Stimulated activated effector memory CD8-positive, alpha-beta T cell treated with anti-CD3 and anti-CD28 coated beads, Interleukin-12 subunit alpha, Interleukin-12 subunit beta, amount 100 ng/mL, for 72 hours (primary cell): ENCODE measurements at regions not wholly inside any gene's neighbourhood (a gene's known extent, or its start where the extent isn't known, plus 50 kb on each side); places are given as distances from the start of the nearest gene placed in this dataset.
"Not testable (repeated sequence)": the region's sequence is repeated elsewhere in the genome, so short reads cannot be mapped to it uniquely, and the experiment has no call there.

ENCODE experiments used
- ATAC-seq: fragments of 150-1000 bp; cut with Tn5 transposase; 2 replicates; pipeline ENCODE4 v1.10.0; 2021
- DNase-seq, 2 donors: peaks; one replicate each; pipeline ENCODE4 v3.0.0; 2021 to 2022; ENCODE audit warnings: low spot score in 2 of 2
- H3K27ac Mint-ChIP-seq: one replicate; pipeline ENCODE4 v1.8.0; 2022; ENCODE audit warnings: mild to moderate bottlenecking, mixed read lengths
- H3K36me3 Mint-ChIP-seq: one replicate; pipeline ENCODE4 v1.8.0; 2022; ENCODE audit warnings: mild to moderate bottlenecking, mixed read lengths
- H3K4me1 Mint-ChIP-seq: one replicate; pipeline ENCODE4 v1.8.0; 2022; ENCODE audit warnings: mixed read lengths
- H3K4me3 Mint-ChIP-seq: one replicate; pipeline ENCODE4 v1.8.0; 2022; ENCODE audit warnings: mild to moderate bottlenecking, mixed read lengths
- H3K9me3 Mint-ChIP-seq: one replicate; pipeline ENCODE4 v1.8.0; 2022; ENCODE audit warnings: mixed read lengths

- no peak for DNase-seq
- no peak overlapping the region for H3K27ac Mint-ChIP-seq
- H3K4me3 Mint-ChIP-seq = no peak overlapping the region
- no peaks in the 10 kb centered on the region for H3K4me1 Mint-ChIP-seq
- no peaks in the 10 kb centered on the region for H3K36me3 Mint-ChIP-seq
- no peak for ATAC-seq
- H3K9me3 Mint-ChIP-seq = no peaks in the 10 kb centered on the region
Observed at GRCh38 chr2:237199082-237199481, 113.4 kb downstream of the COPS8 start.

- no peaks in the 10 kb centered on the region for H3K36me3 Mint-ChIP-seq
- ATAC-seq = no peak
Observed at GRCh38 chr2:237199577-237199976, 113.9 kb downstream of the COPS8 start.

GRCh38 chr2:237200462-237200861 is 114.8 kb downstream of the COPS8 start:
- Mint-ChIP-seq H3K27ac (no peak overlapping the region), H3K36me3 (no peaks in the 10 kb centered on the region), H3K9me3 (no peaks in the 10 kb centered on the region), H3K4me1 (no peaks in the 10 kb centered on the region), H3K4me3 (no peak overlapping the region)
- DNase-seq = peak in 1 of 2 donors; percentile 33
- no peak for ATAC-seq

More at GRCh38 chr2:237199577-237199976, 113.9 kb downstream of the COPS8 start:
- Mint-ChIP-seq H3K9me3 (no peaks in the 10 kb centered on the region), H3K4me1 (no peaks in the 10 kb centered on the region), H3K4me3 (no peak overlapping the region), H3K27ac (no peak overlapping the region)
- peak in 1 of 2 donors; percentile 23 for DNase-seq

GRCh38 chr2:237201461-237202287 is 116.0 kb downstream of the COPS8 start:
- no peaks in the 10 kb centered on the region for H3K4me1 Mint-ChIP-seq
- no peaks in the 10 kb centered on the region for H3K9me3 Mint-ChIP-seq
- H3K27ac Mint-ChIP-seq = no peak overlapping the region
- no peak overlapping the region for H3K4me3 Mint-ChIP-seq
- ATAC-seq (peak; percentile 77), DNase-seq (peak in 1 of 2 donors; percentile 51)
- no peaks in the 10 kb centered on the region for H3K36me3 Mint-ChIP-seq

- no peaks in the 10 kb centered on the region for H3K9me3 Mint-ChIP-seq
- DNase-seq (peak in 1 of 2 donors; percentile 35), ATAC-seq (no peak)
- H3K36me3 Mint-ChIP-seq = no peaks in the 10 kb centered on the region
- no peak overlapping the region for H3K4me3 Mint-ChIP-seq
- no peak overlapping the region for H3K27ac Mint-ChIP-seq
- no peaks in the 10 kb centered on the region for H3K4me1 Mint-ChIP-seq
Observed at GRCh38 chr2:237202288-237203030, 116.8 kb downstream of the COPS8 start.

GRCh38 chr2:237205043-237205541 is 119.4 kb downstream of the COPS8 start:
- ATAC-seq = no peak
- H3K27ac Mint-ChIP-seq = no peak overlapping the region
- no peaks in the 10 kb centered on the region for H3K4me1 Mint-ChIP-seq
- H3K9me3 Mint-ChIP-seq = no peaks in the 10 kb centered on the region
- DNase-seq = peak in 1 of 2 donors; percentile 32
- H3K4me3 Mint-ChIP-seq = no peak overlapping the region
- no peaks in the 10 kb centered on the region for H3K36me3 Mint-ChIP-seq

- DNase-seq (peak in 1 of 2 donors; percentile 22), ATAC-seq (no peak)
- H3K4me1 Mint-ChIP-seq = no peaks in the 10 kb centered on the region
- no peak overlapping the region for H3K4me3 Mint-ChIP-seq
- no peaks in the 10 kb centered on the region for H3K9me3 Mint-ChIP-seq
- no peaks in the 10 kb centered on the region for H3K36me3 Mint-ChIP-seq
- no peak overlapping the region for H3K27ac Mint-ChIP-seq
Observed at GRCh38 chr2:237205561-237205971, 119.9 kb downstream of the COPS8 start.

- Mint-ChIP-seq H3K36me3 (no peaks in the 10 kb centered on the region), H3K9me3 (no peaks in the 10 kb centered on the region), H3K4me1 (no peaks in the 10 kb centered on the region)
Observed at GRCh38 chr2:237207646-237208045, 122.0 kb downstream of the COPS8 start.

GRCh38 chr2:237208373-237209260 is 122.9 kb downstream of the COPS8 start:
- Mint-ChIP-seq H3K27ac (no peak overlapping the region), H3K9me3 (no peaks in the 10 kb centered on the region), H3K4me1 (no peaks in the 10 kb centered on the region), H3K36me3 (no peaks in the 10 kb centered on the region), H3K4me3 (no peak overlapping the region)
- DNase-seq (peak in 1 of 2 donors; percentile 20), ATAC-seq (no peak)

More at GRCh38 chr2:237207646-237208045, 122.0 kb downstream of the COPS8 start:
- ATAC-seq = no peak
- Mint-ChIP-seq H3K4me3 (no peak overlapping the region), H3K27ac (no peak overlapping the region)
- DNase-seq = peak in 1 of 2 donors; percentile 4

- no peak for ATAC-seq
- H3K9me3 Mint-ChIP-seq = no peaks in the 10 kb centered on the region
- H3K4me1 Mint-ChIP-seq = no peaks in the 10 kb centered on the region
- no peak for DNase-seq
- no peak overlapping the region for H3K27ac Mint-ChIP-seq
- no peaks in the 10 kb centered on the region for H3K36me3 Mint-ChIP-seq
- no peak overlapping the region for H3K4me3 Mint-ChIP-seq
Observed at GRCh38 chr2:237209885-237210284, 124.2 kb downstream of the COPS8 start.

- Mint-ChIP-seq H3K27ac (no peak overlapping the region), H3K4me1 (no peaks in the 10 kb centered on the region), H3K4me3 (no peak overlapping the region), H3K9me3 (no peaks in the 10 kb centered on the region), H3K36me3 (no peaks in the 10 kb centered on the region)
- DNase-seq (peak in 1 of 2 donors; percentile 17), ATAC-seq (no peak)
Observed at GRCh38 chr2:237210297-237210696, 124.6 kb downstream of the COPS8 start.

GRCh38 chr2:237210763-237211162 is 125.1 kb downstream of the COPS8 start:
- Mint-ChIP-seq H3K4me3 (no peak overlapping the region), H3K4me1 (no peaks in the 10 kb centered on the region)
- no peak for ATAC-seq

GRCh38 chr2:237212356-237213279 is 126.9 kb downstream of the COPS8 start:
- H3K4me1 Mint-ChIP-seq, DNase-seq, H3K9me3 Mint-ChIP-seq, H3K4me3 Mint-ChIP-seq, ATAC-seq, H3K27ac Mint-ChIP-seq, H3K36me3 Mint-ChIP-seq: not testable (repeated sequence)

More at GRCh38 chr2:237210763-237211162, 125.1 kb downstream of the COPS8 start:
- Mint-ChIP-seq H3K27ac (no peak overlapping the region), H3K9me3 (no peaks in the 10 kb centered on the region), H3K36me3 (no peaks in the 10 kb centered on the region)
- DNase-seq = no peak
